Fibroblast of skin of abdomen (primary cell): ENCODE measurements at regions not wholly inside any gene's neighbourhood (a gene's known extent, or its start where the extent isn't known, plus 50 kb on each side); places are given as distances from the start of the nearest gene placed in this dataset.

ENCODE experiments used
- DNase-seq: peaks from one replicate; pipeline ENCODE4 v3.0.0-alpha.2; 2013

- peak; percentile 9 for DNase-seq
These were observed 269.7 kb upstream of the THRB start for GRCh38 chr3:24764236-24764915.

- peak; percentile 20 for DNase-seq
These were observed 270.7 kb upstream of the THRB start for GRCh38 chr3:24765399-24765798.

GRCh38 chr3:24769918-24770317 lies 275.3 kb upstream of the THRB start:
- DNase-seq: no peak

DNA sequence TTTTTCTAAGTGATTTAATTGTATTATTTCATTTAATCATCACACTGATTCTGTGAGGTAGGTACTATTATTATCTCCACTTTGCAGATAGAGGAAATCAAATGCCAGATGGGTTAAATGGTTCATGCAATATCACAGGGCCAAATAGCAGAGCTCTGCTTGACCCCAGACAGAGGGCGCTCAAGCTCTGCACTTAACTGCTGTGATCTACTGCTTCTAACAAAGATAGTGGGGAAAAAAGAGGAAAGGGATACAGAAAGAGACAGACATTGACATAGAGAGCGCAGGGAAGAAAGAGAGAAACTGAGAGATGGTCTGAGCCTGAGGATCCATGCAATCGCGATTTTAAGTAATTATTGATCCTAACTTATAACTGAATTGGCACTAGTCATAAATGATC lies 279.1 kb upstream of the THRB start:
- DNase-seq: peak; percentile 74

DNA sequence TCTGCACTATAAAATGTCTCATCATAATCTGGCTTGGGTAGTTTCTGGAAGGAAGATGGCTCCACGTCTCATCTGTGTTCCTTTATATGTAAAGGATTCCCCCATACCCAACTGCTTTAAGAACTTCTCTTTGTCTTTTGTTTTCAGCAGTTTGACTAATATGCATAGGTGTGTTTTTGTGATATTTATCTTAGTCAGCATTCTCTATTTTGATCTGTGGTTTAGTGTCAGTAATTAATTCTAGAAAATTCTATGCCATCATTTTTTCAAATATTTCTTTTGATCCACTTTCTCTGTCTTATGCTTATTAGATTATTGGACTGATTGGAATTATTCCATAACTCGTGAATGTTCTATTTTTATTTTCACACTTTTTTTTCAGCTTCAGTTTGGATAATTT lies 286.3 kb upstream of the THRB start:
- DNase-seq: no peak

DNA sequence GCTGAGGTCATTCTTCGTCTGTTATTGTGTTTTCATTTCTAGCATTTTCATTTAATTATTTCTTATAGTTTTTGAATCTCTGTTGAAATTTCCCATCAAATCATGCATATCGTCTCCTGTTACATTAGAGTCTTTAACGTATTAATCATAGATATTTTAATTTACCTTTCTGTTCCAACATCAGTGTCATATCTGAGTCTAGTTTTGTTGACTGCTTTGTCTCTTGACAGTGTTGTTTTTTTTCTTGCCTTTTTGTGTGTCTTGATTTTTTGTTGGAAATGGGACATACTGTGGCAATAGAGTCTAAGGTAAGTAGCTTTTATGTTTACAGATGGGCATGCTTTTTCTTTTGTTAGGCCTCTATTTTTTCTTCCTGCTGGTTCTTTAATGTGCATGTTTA lies 286.8 kb upstream of the THRB start:
- DNase-seq: no peak

DNA sequence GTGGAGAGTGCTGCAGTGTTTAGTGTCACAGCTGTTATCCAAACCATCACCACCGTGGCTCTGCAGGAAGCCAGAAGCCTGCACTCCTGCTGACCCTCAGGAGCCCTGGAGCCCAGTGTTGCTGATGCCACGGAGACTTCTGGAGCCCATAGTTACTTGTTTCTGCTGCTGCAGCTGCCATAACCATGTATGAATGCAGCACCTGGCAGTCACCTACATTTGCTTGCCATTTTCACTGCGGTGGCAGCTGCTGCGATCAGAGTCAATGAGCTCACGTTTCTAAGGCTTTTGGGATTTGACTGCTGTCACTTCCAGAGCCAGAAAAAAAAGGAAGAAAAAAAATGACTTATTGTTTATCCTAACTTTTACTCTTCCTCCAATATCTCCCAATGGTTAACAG lies 299.2 kb upstream of the THRB start:
- no peak for DNase-seq

DNA sequence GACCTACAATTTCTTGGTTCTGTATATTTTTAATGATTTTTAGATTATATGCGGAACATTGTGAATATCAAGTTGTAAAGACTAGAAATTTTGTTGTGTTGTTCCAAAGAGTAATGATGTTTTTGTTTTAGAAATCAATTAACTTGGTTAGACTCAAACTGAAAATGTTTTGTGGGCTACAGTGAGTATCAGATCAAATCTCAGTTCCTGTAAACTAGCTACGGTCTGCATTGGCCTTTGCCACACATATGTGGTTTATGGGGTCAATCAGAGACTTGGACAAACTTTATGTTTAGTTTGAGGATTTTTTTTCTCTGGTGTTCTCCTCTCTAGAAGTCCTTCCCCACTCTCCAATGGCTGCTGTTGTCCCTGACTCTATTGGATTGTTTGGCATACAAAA lies 308.0 kb upstream of the THRB start:
- DNase-seq: no peak

GRCh38 chr3:24804095-24804494 lies 309.4 kb upstream of the THRB start:
- DNase-seq: no peak

GRCh38 chr3:24810881-24811280 lies 316.2 kb upstream of the THRB start:
- no peak for DNase-seq

DNA sequence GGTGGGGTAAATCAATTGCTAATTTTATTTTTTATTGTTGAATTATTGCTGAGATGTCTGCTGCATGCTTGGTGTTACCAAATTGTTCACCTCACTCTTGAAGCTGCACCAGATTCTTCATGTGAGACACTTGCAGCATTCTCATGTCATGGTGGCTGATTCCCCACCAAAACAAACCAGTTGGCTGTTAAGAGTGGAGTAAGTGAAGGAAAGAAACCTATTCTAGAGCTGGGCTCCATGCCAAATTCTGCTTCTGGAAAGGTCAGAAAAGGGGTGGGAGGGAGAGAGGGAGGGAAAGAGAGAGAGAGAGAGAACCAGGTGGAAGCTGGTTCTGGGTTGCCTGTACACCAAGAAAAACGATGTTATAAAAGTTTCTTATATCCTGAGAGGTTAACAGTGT lies 317.5 kb upstream of the THRB start:
- no peak for DNase-seq

GRCh38 chr3:24818055-24818454 lies 323.4 kb upstream of the THRB start:
- DNase-seq: no peak

DNA sequence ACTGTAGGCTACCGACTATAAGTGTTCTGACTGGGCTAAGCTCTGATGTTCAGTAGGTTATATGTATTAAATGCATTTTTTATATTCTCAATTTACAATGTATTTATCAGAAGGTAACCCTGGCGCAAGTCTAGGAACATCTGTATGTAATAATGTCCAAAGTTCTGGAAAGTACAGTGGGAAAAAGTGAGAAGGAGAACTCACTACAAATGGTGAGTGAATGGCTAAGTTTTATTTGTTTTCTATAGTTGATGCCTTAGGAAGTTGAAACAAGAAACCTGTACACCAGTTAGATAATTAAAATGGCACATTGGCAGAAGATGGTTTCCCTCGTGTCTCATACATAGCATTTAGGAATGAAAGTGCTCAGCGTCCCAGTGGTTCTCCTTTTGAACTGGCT lies 333.4 kb upstream of the THRB start:
- no peak for DNase-seq

DNA sequence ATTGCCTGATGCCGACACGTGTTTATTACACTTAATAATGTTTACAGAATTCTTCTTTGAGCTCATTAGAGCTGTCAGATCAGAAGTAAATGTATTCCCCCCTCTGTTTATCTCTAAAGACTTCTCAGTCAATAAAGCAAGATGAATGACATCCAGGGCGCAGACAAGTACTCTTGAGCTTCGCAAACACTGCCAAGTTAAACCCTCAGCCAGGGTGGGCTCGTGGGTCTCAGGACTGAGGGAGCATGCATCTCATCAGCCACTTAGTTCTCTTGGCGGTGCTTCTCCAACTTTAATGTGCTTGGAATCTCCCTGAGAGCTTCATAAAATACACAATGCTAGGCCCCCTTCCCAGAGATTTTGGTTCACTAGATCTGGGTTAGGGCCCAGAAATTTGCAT lies 333.9 kb upstream of the THRB start:
- no peak for DNase-seq

DNA sequence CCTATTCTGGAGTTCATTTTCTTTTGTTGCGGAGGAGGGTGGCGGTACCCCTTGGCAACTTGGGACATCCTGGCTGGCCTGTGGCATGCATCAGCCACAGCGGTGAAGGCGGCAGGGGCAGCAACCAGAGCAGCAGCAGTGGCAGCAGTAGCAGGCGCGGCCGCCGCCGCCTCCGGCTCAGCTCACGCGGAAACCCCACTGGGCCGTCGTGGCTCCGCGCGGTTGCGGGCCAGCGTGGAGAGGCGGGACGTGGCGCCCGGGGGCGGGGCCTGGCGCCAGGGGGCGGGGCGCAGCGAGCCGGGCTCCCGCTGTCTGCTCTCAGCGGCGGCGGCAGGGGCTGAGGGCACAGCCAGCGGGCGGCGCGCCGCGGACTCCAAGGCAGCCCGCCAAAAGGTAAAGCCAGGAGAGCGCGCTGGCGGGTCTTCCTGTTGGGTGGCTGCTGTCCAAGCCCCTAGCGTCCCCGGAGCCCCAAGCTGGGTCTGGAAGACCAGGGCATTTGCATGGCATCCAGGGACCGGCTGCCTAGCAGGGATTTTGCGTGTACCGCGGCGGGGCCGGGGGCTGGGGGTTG lies 334.4 kb upstream of the THRB start:
- DNase-seq: peak; percentile 16

GRCh38 chr3:24829629-24830229 lies 335.1 kb upstream of the THRB start:
- DNase-seq: no peak

DNA sequence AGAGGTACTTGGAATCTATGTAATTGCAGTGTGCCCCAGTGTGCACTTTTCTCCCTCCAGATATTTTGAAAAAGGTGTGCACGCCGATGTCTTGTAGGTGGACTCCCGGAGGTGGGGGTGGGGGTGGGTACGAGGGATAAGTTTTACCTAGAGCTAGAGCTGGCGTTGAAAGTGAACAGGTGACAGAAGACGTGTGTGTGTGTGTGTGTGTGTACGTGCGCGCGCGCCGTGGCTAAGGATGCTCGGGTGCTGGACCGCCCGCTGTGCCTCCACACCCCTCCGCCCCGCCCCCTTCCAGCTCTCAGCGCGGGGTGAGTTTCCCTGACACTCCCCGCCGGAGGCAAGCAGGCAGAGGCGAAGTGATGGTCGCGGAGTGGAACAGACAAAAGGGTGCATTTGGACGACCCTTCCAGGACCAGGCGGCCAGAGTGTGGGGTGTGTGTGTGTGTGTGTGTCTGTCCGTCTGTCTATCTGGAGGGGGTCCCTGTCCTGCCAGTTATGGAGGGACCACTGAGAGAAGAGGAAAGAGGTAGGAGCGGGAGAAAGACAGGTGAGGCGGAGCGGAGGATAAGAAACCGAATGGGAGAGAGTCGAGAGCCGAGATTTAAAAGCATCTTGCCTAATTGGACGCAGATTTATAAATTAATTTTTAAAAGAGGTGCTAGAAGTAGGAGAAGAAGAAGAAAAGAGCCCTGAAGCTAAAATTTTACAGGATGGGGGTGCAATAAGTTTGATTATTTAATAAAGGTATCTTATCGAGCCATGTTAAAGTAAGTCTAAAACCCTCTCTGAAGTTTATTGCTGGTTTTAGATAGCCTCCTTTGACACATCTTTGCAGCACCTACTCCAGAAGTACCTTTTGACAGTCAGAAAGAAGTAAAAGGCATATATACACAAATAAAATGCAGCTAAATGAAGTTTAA lies 335.8 kb upstream of the THRB start:
- DNase-seq: no peak

DNA sequence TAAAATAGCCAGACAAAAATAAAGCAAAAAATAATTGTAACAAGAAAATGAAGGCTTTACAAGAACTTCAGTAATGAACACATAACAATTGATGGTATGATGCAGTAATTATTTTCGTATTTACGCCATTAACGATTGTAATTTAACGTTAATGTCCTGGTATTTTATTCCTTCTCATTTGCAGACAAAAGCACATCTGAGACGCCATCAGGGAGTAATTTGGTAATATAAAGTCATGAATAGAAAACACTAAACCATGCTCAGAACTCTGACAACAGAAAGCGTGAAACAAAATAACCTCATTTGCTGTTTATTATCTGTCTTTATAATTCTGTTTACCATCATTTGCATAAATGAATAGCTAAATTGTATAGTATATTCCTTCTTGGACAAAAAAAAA lies 336.6 kb upstream of the THRB start:
- no peak for DNase-seq

GRCh38 chr3:24832891-24833290 lies 338.2 kb upstream of the THRB start:
- no peak for DNase-seq

GRCh38 chr3:24834442-24834841 lies 339.8 kb upstream of the THRB start:
- DNase-seq: no peak

DNA sequence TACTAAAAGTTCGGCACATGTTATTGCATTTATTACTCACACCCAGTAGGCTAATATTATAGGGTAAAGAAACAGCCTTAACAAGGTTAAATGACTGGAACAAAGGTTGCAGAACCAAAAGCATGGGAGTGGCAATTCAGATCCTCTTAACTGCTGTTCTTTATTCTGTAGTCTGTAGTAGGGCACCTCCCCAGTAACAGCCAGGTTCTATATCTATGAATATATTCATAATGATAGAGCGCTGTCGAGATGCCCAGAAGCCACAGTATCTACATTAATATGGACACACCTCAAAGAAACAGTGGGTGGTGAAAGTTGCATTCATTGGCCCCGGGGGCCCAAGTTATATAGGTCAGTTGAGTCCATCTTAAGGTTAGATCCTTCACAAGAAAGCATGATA lies 340.9 kb upstream of the THRB start:
- DNase-seq: no peak

DNA sequence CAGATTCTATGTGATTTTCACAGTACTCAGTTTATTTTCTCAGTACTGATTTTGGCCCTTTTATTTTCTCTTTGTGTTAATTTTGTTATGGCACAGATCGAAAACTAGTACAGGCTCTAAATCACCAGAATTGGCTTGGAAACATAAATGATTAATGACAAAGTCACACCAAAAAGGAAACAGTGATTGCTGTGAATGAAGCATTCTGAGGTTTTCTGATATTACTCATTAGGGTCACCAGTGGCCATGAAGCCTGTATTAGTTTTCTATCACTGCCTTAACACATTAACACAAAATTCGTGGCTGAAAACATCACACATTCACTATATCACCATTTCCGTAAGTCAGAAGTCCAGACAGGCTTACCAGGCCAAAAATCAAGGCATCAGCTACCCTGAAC lies 343.0 kb upstream of the THRB start:
- no peak for DNase-seq

- no peak for DNase-seq
These were observed 343.9 kb upstream of the THRB start for GRCh38 chr3:24838533-24838932.
